ENCODE measurements at regions not wholly inside any gene's neighbourhood (a gene's known extent, or its start where the extent isn't known, plus 50 kb on each side); places are given as distances from the start of the nearest gene placed in this dataset.
A peak's percentile ranks its signal among the peaks of the same experiment; 100 is the strongest.

DNA sequence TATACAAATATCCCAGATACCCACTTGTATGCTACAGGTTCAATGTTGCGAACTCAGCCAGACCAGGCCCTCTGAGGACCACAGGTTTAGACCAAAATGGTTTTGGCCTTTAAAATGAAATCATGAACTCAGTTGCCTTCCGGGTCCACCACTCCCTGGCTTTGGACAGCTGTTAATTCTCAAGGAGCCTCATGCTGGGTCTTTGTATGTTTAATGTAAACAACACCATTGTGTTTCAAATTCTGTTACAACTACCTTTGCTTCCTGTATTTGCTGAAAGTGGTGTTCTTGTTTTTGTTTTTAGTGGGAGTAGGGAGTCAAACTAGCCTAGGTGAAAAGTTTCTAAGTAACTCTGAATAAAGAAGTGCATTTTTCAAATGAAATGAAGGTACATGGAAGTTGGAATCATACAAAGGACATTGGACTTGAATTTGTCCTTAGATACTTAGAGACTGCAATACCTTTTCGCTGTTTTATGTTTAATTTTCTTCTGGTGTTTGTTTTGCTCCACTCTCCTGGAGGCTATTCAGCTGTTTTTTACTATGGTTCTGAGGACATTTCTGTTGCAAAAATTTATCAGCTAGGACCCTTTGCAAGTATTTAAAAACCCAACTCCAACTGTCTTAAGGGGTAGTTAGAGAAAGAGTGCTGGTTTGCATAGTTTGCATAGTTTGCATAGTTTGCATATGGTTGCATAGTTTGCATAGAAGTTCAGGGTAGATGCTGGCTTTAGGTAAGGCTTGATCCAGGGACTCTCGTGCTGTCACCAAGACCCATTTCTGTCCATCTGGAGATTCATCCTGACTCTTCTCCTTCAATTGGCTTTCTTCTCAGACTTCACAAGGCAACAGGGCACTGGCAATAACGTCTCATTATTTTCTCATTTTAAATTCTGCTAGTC, 70.1 kb downstream of the MID1IP1 start:
- Histone ChIP-seq H3K36me3 (ENCODE audit: control insufficient read depth, insufficient read depth, low read length) (no peaks in the 10 kb centered on the region), H3K9me3 (ENCODE audit: control insufficient read depth, insufficient read depth, low read length) (no peaks in the 10 kb centered on the region), H3K9ac (ENCODE audit: low read depth, low read length) (peak overlapping the region; percentile 70), H3K27ac (ENCODE audit: low read depth, low read length) (peak overlapping the region; percentile 92), H3K27me3 (ENCODE audit: control insufficient read depth, insufficient read depth, low read length) (no peaks in the 10 kb centered on the region), H3K4me3 (ENCODE audit: low read depth, low read length) (peak overlapping the region; percentile 49), H3K4me1 (ENCODE audit: control insufficient read depth, insufficient read depth, low read length) (peaks cover 37% of the 10 kb centered on the region)

DNA sequence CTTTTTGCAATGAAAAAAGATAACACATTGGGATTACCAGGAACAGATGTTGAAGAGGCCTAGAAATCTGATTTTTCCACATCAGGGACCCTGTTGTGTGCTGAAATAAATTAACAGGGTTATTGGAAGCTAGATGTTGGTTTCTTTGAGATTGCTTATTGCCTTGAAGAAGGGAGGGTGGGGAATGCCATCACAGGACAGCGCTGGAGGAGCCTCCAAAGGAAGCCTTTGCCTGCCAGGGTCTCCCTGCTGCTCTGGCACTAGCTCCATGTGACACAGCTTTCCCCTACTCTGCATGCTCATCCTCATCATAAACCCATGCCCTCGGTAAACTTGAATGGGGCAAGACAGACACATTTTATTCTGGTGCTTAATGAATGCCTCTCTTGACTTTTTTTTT, 76.1 kb downstream of the MID1IP1 start:
- Histone ChIP-seq H3K9ac (ENCODE audit: low read depth, low read length) (no peak overlapping the region), H3K36me3 (ENCODE audit: control insufficient read depth, insufficient read depth, low read length) (no peaks in the 10 kb centered on the region), H3K4me1 (ENCODE audit: control insufficient read depth, insufficient read depth, low read length) (peaks cover 7% of the 10 kb centered on the region), H3K9me3 (ENCODE audit: control insufficient read depth, insufficient read depth, low read length) (0 out of 2 replicates have a peak, but pooled peaks cover 4% of the 10 kb centered on the region), H3K4me3 (ENCODE audit: low read depth, low read length) (no peak overlapping the region), H3K27ac (ENCODE audit: low read depth, low read length) (no peak overlapping the region), H3K27me3 (ENCODE audit: control insufficient read depth, insufficient read depth, low read length) (no peaks in the 10 kb centered on the region)

DNA sequence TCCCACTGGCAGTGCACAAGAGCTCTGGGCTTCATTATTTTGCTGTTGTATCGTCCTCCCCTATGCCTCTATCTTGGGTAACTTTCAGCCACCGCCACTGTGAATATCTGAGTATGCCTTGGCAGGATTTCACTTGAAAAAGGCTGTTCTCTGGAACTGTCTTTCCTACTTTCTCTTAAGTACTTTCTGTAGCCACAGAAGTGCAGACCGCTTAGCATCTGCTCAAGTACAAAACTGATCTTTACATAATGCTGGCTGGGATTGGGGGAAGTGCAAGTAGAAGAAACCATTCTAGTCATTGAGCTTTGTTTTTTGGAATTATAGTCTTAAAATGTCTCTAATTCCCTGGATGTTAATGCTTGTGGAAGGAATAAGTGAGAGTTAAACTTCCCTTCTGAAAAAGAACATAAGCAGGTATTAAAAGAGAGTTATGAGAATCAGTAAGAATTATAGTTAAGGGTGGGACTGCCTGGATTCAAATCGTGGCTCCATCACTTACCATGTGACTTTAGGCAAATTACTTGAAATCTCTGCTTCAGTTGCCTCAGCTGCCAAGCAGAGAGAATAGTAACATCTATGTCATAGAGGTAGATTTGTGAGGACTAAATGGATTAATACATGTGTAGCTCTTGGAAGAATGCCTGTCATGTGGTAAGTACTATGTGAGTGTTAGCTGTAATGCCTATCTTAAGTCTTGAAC, 77.5 kb downstream of the MID1IP1 start:
- H3K4me3 ChIP-seq (ENCODE audit: low read depth, low read length), result no peak overlapping the region
- H3K27ac ChIP-seq (ENCODE audit: low read depth, low read length), result no peak overlapping the region
- H3K36me3 ChIP-seq (ENCODE audit: control insufficient read depth, insufficient read depth, low read length), result no peaks in the 10 kb centered on the region
- H3K9me3 ChIP-seq (ENCODE audit: control insufficient read depth, insufficient read depth, low read length), result 0 out of 2 replicates have a peak, but pooled peaks cover 4% of the 10 kb centered on the region
- H3K9ac ChIP-seq (ENCODE audit: low read depth, low read length), result no peak overlapping the region
- H3K4me1 ChIP-seq (ENCODE audit: control insufficient read depth, insufficient read depth, low read length), result 0 out of 2 replicates have a peak, but pooled peaks cover 3% of the 10 kb centered on the region
- H3K27me3 ChIP-seq (ENCODE audit: control insufficient read depth, insufficient read depth, low read length), result no peaks in the 10 kb centered on the region

DNA sequence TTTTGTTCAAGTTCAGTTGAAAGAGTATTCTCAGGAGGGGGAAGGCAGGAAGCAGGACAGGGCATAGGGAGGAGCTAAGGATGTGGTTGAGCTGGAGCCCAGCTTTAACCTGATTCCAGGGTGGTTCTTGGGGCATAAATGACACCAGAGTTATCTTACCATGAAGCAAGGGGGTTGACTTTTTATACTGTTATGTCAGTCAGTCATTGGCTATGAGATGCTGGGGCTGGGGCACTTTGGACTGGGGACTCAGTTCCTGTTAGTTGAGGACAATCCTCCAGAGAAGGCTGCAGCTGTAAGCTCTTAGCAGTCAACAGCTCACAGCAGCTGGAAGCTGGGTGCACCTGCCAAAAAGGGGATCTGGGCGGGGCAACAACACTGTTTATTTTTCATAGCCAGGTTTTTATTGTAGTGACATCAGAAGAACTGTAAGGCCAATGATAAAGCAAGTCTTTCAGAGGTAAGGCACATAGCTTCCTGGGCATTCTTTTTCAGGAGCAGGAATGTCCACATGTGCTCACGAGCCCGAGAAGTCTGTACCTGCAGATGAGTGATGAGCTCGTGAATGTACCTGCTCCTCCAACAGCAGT, 78.5 kb downstream of the MID1IP1 start:
- 0 out of 2 replicates have a peak, but pooled peaks cover 3% of the 10 kb centered on the region for H3K4me1 ChIP-seq (ENCODE audit: control insufficient read depth, insufficient read depth, low read length)
- no peak overlapping the region for H3K27ac ChIP-seq (ENCODE audit: low read depth, low read length)
- H3K9ac ChIP-seq (ENCODE audit: low read depth, low read length), result no peak overlapping the region
- H3K36me3 ChIP-seq (ENCODE audit: control insufficient read depth, insufficient read depth, low read length), result no peaks in the 10 kb centered on the region
- H3K9me3 ChIP-seq (ENCODE audit: control insufficient read depth, insufficient read depth, low read length), result 0 out of 2 replicates have a peak, but pooled peaks cover 4% of the 10 kb centered on the region
- H3K27me3 ChIP-seq (ENCODE audit: control insufficient read depth, insufficient read depth, low read length), result no peaks in the 10 kb centered on the region
- no peak overlapping the region for H3K4me3 ChIP-seq (ENCODE audit: low read depth, low read length)

DNA sequence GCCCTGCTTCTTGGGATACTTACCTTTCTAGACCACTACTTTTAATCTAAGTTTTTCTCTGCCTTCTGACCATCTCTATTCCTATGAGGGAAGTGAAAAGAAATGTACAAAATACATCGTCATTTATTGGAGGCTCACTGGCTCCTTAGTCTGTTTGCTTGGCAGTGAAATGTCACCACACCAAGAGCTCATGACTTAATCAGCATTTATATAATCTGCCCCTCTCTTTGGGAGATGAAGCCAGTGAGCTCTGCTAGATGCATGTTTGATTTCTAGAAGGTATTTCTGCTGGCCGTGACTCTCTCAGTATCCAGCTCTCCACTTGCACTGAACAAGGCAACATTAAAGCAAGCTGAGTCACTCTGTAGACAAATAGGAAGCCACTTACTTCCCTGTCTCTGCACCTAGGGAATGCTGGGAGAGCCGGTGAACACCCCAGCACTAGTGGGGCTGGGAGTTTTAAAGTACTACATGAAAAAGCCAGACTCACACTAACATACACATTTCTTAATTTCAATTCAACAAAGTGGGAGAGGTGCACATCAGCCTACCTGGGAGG, 79.1 kb downstream of the MID1IP1 start:
- no peak overlapping the region for H3K4me3 ChIP-seq (ENCODE audit: low read depth, low read length)
- H3K9ac ChIP-seq (ENCODE audit: low read depth, low read length), result no peak overlapping the region
- no peak overlapping the region for H3K27ac ChIP-seq (ENCODE audit: low read depth, low read length)
- H3K4me1 ChIP-seq (ENCODE audit: control insufficient read depth, insufficient read depth, low read length), result 0 out of 2 replicates have a peak, but pooled peaks cover 3% of the 10 kb centered on the region
- no peaks in the 10 kb centered on the region for H3K27me3 ChIP-seq (ENCODE audit: control insufficient read depth, insufficient read depth, low read length)
- H3K36me3 ChIP-seq (ENCODE audit: control insufficient read depth, insufficient read depth, low read length), result no peaks in the 10 kb centered on the region
- 0 out of 2 replicates have a peak, but pooled peaks cover 4% of the 10 kb centered on the region for H3K9me3 ChIP-seq (ENCODE audit: control insufficient read depth, insufficient read depth, low read length)

DNA sequence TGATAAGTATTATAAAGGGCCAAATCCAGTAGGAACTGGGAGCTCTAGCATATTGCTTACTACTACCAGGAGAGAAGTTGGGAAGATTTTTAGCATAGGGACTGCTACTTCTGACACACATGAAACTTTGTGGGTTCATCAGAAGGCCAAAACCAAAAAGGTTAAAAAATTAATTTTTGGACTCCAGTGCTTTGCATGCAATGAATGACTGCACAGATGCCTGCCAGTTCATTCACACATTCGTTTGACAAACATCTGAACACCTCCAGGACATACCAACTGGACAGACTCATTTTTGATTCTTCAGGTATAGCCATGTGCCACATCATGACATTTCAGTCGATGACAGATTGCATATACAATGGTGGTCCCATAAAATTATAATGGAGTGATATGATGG, 79.8 kb downstream of the MID1IP1 start:
- H3K27ac ChIP-seq (ENCODE audit: low read depth, low read length), result no peak overlapping the region
- 0 out of 2 replicates have a peak, but pooled peaks cover 4% of the 10 kb centered on the region for H3K9me3 ChIP-seq (ENCODE audit: control insufficient read depth, insufficient read depth, low read length)
- 0 out of 2 replicates have a peak, but pooled peaks cover 3% of the 10 kb centered on the region for H3K4me1 ChIP-seq (ENCODE audit: control insufficient read depth, insufficient read depth, low read length)
- H3K9ac ChIP-seq (ENCODE audit: low read depth, low read length), result no peak overlapping the region
- H3K4me3 ChIP-seq (ENCODE audit: low read depth, low read length), result no peak overlapping the region
- H3K27me3 ChIP-seq (ENCODE audit: control insufficient read depth, insufficient read depth, low read length), result no peaks in the 10 kb centered on the region
- no peaks in the 10 kb centered on the region for H3K36me3 ChIP-seq (ENCODE audit: control insufficient read depth, insufficient read depth, low read length)

DNA sequence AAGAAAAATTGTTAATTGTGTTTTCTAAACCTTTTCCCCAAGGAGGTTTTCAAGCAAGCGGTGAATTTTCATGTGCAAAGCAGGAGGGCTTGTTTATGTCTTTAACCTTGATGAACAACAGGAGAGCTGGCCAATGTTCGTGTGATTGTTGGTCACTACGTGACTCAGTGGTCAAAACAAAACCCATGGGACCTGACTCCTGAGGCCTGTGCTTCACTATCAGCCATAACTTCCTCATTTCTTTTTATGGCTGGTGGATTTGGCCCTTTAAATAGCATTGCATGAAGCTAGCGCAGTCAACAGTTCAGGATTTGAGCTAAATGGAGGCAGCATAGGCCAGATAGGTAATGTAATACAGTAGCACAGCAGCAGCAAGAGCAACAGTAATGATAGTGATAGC, 80.5 kb downstream of the MID1IP1 start:
- Histone ChIP-seq H3K9me3 (ENCODE audit: control insufficient read depth, insufficient read depth, low read length) (0 out of 2 replicates have a peak, but pooled peaks cover 4% of the 10 kb centered on the region), H3K9ac (ENCODE audit: low read depth, low read length) (no peak overlapping the region), H3K27ac (ENCODE audit: low read depth, low read length) (no peak overlapping the region), H3K36me3 (ENCODE audit: control insufficient read depth, insufficient read depth, low read length) (no peaks in the 10 kb centered on the region), H3K4me1 (ENCODE audit: control insufficient read depth, insufficient read depth, low read length) (0 out of 2 replicates have a peak, but pooled peaks cover 3% of the 10 kb centered on the region), H3K4me3 (ENCODE audit: low read depth, low read length) (no peak overlapping the region), H3K27me3 (ENCODE audit: control insufficient read depth, insufficient read depth, low read length) (no peaks in the 10 kb centered on the region)

DNA sequence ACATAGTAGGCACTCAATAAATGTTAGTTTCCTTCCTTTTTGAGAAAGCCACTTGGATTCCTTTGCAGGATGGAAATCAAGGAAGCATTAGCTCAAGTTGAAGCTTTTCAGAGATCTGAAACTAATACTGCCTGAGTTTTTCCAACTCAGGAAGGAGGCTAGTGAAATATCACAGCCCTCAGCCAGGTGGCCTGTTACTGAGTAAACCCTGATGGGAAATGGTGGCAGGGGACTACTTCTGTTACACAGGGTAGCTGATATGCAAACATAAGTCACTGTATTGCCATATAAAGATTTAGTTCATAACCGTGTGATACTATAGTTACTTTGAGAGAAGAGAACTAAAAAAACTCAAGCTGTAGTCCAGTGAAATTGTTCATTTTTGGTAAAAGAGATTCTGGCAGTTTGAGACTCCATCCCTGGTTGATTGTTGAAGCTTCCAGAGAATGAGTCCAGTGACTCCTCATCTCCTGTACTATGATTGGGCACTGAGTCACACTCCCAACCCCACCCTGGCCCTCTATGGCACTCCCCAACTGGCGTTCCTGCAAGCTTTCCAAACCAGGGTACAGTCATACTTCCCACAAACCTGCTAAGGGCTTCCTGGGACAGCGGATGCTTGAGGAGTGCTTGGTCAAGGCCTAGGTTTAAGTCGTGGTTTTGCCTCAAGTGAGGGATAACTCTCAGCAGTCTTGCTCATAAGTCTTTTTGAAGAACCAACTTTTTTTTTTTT, 81.8 kb downstream of the MID1IP1 start:
- Histone ChIP-seq H3K9ac (ENCODE audit: low read depth, low read length) (no peak overlapping the region), H3K4me1 (ENCODE audit: control insufficient read depth, insufficient read depth, low read length) (no peaks in the 10 kb centered on the region), H3K27me3 (ENCODE audit: control insufficient read depth, insufficient read depth, low read length) (no peaks in the 10 kb centered on the region), H3K36me3 (ENCODE audit: control insufficient read depth, insufficient read depth, low read length) (no peaks in the 10 kb centered on the region), H3K27ac (ENCODE audit: low read depth, low read length) (no peak overlapping the region), H3K4me3 (ENCODE audit: low read depth, low read length) (no peak overlapping the region), H3K9me3 (ENCODE audit: control insufficient read depth, insufficient read depth, low read length) (0 out of 2 replicates have a peak, but pooled peaks cover 3% of the 10 kb centered on the region)

DNA sequence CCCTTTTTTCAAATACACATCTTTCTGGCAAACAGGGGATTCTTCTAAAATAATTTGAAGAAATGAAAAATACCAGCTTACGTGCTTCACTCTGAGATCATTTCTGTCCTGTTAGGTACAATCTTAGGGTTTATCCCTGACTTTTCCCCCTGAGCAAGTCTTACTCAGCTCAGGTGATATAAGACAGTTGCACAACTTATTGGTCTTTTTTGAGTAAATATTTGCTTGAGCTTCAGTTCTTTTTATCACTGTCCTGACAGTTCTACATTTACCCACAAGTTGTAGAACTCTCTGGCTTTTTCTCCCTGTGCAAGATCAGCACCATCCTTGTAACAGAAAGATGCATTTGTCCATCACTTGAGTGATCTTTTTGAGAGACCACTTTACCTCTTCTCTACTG, 84.9 kb downstream of the MID1IP1 start:
- H3K9me3 ChIP-seq (ENCODE audit: control insufficient read depth, insufficient read depth, low read length), result no peaks in the 10 kb centered on the region
- no peaks in the 10 kb centered on the region for H3K36me3 ChIP-seq (ENCODE audit: control insufficient read depth, insufficient read depth, low read length)
- no peak overlapping the region for H3K9ac ChIP-seq (ENCODE audit: low read depth, low read length)
- no peak overlapping the region for H3K4me3 ChIP-seq (ENCODE audit: low read depth, low read length)
- no peaks in the 10 kb centered on the region for H3K27me3 ChIP-seq (ENCODE audit: control insufficient read depth, insufficient read depth, low read length)
- H3K4me1 ChIP-seq (ENCODE audit: control insufficient read depth, insufficient read depth, low read length), result no peaks in the 10 kb centered on the region
- no peak overlapping the region for H3K27ac ChIP-seq (ENCODE audit: low read depth, low read length)

DNA sequence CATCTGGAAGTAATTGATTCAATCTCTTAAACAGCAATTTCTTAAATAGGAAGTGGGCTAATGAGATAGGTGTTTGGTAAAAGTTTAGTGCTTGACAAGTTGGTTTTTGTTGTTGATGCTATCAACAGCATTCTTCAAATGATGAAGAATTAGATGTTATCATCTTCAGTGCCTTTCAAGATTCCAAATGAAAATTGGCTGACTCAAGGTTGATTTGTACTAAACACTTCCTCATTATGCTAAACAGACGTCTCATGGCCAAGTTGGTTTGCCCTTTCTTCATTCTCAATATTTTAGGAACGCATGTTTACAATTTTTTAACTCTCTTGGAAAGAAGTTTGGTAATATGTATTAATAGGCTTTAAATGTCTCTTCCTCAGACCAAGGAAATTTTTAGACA, 86.0 kb downstream of the MID1IP1 start:
- Histone ChIP-seq H3K27me3 (ENCODE audit: control insufficient read depth, insufficient read depth, low read length) (no peaks in the 10 kb centered on the region), H3K4me1 (ENCODE audit: control insufficient read depth, insufficient read depth, low read length) (peaks cover 8% of the 10 kb centered on the region), H3K9ac (ENCODE audit: low read depth, low read length) (no peak overlapping the region), H3K36me3 (ENCODE audit: control insufficient read depth, insufficient read depth, low read length) (no peaks in the 10 kb centered on the region), H3K9me3 (ENCODE audit: control insufficient read depth, insufficient read depth, low read length) (no peaks in the 10 kb centered on the region), H3K27ac (ENCODE audit: low read depth, low read length) (no peak overlapping the region), H3K4me3 (ENCODE audit: low read depth, low read length) (no peak overlapping the region)
